Activated CD4-positive, alpha-beta T cell treated with anti-CD3 and anti-CD28 coated beads, Interleukin-2, Interleukin-6, amounts not matched to agents 100 ng/mL and 50 ng/mL, durations not matched to agents 16 hours and 8 hours (primary cell): ENCODE measurements at regions not wholly inside any gene's neighbourhood (a gene's known extent, or its start where the extent isn't known, plus 50 kb on each side); places are given as distances from the start of the nearest gene placed in this dataset.
"Not testable (repeated sequence)": the region's sequence is repeated elsewhere in the genome, so short reads cannot be mapped to it uniquely, and the experiment has no call there.

Source experiments
- DNase-seq: peaks from one replicate; pipeline ENCODE4 v3.0.0-alpha.2; 2020

GRCh38 chr21:15204970-15205286, 140.1 kb upstream of the NRIP1 start:
- DNase-seq, result no peak

DNA sequence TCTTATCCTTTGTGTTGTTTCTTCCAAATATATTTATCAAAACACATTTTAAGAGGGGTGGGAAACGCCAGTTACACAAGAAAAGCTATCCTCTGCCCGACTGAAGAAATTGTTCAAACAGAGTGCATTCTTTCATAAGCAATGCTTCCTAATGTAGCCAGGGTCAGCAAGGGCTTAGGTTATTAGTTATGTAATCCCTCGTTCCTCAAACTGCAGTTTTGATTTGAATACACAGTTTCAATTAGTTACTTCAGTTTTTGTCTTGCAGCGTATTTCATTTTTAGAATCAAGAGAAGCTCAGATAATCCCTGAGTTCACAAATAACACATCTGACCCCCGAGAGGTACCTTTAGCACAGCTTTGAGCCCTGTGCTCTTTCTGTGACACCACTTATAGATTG, 141.7 kb upstream of the NRIP1 start:
- no peak for DNase-seq

DNA sequence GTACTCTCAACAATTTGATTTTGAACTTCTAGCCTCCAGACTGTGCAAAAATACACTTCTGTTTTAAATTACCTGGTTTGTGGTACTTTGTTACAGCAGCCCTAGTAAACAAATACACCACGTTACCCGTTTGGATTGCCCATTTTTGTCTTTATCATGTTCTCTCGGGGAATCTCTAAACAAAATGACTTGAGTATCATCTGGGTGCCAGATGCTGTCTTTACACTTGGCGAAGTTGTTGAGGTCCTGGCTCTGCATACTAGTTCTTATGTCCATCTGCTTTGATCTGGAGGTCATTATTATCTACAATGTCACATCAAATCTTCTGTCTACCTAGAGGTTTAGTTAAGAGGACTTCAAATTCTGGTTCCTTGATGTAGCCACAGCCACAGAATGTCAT, 142.4 kb upstream of the NRIP1 start:
- no peak for DNase-seq

DNA sequence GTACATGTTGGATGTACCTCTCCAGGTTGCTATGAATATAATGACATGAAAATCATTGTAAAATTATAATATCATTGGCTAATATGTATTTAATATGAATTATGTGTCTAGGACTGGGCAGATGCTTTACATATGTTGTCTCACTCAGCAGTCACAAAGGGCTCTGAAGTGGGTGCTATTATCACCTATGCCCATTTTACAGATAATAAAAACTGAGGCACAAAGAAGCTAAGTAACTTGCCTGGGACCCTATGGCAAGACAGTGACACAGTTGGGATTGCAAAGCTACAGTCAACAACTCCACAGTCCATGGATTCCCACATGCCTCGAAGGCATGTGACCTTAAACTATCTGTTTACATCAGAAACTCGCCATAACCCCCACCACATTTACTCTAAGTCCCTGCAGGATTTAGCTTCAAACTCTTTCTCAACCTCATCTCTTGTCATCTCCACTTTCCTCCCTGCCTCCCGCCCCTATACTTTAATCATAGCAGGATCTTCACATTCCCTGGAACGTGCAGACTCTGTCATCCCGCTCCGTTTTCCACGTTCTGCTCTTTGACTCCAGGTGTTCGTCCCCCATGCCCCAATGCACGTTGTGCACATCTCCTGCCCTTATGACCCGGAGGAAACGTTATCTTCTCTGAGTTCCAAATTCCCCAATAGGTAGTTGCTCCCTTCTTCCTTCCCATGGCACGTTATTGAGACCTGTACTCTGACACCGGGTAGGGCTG, 143.0 kb upstream of the NRIP1 start:
- no peak for DNase-seq

- no peak for DNase-seq
Measured at GRCh38 chr21:15208786-15209185, 144.0 kb upstream of the NRIP1 start.

- DNase-seq, result no peak
Measured at GRCh38 chr21:15209224-15209623, 144.4 kb upstream of the NRIP1 start.

DNA sequence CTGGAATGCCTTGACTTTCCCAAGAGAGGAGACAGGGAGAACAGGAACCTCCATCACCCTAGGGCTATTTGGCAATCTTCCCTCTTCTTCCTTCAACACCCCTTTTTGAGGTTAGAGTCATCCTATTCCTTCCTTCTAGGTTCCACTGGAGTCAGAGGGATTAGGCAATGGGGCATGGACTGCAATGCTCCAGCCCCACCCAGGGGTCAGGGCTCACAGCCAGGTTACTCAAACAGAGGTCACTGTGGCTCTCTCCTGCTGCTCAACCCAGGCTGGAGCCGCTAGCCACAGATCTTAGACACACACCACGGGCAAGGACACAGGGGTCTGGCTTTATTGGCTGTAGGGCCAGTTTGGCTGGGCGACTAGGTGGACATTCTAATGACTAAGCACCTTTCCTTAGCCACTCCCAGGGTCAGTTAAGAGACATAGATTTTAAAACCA, 145.5 kb upstream of the NRIP1 start:
- no peak for DNase-seq

DNA sequence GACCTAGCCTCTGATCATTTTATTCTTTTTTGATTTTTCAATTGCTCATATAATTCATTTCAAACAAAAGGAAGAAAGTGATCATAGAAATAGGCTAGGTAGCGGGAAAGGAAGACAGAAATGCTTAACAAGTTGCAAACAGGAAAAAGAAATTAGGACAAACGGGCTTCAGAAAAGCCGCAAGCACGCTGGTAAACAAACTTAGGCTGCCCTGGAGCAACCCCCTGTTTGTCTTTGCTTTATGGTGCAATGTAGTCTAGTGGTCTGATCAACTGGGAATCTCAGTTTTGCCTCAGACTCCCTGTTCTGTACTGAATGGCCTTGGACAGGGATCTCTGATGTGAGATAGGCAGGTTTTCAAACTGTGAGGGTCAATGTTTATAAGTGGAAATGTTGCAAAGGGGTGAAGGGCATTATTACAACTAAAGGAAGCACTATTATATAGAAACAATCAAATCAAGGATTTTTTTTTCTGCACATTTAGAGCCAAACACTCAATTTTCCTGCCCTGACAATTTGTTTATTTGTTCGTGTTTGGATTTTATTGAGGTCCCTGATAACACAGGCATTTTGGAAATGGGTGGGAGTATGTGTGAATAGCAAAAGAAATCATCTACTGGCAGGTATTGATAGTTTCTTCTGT, 146.8 kb upstream of the NRIP1 start:
- DNase-seq, result no peak

DNA sequence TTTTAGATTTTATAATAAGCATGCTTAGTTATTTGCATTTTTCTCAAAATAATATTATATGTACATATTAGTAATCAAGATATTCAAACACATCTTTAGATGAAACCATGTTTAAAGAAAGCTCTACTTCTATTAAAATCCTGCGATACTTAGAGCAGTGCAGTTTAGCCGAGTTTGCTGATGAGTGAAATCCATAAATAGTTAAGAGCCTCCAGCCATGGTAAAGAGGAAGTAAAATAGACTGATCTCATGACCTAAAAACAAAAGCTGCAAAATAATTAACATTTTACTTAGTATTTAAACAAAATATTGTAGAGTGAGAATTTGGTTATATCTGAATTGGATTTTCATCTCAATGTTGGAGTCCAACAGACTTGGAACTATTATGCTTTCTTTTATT, 147.4 kb upstream of the NRIP1 start:
- DNase-seq, result no peak

- not testable (repeated sequence) for DNase-seq
Measured at GRCh38 chr21:15218476-15218875, 153.7 kb upstream of the NRIP1 start.

DNA sequence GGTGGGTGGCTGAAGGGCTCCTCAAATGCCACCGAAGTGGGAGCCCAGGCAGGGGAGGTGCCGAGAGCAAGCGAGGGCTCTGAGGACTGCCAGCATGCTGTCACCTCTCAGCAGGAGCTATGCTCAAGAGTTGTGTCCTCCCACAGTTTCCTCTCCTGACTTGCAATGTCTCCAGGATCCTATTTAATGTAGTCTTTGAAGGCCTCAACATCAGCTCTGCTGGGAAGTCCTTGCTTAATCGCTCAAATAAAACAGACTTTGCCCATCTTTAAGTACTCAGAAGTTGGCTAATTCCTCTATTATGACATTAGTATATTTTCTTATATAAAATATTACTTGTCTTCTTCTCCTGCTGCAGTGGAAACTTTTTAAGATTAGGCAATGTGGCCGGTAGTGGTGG, 154.2 kb upstream of the NRIP1 start:
- DNase-seq, result no peak

DNA sequence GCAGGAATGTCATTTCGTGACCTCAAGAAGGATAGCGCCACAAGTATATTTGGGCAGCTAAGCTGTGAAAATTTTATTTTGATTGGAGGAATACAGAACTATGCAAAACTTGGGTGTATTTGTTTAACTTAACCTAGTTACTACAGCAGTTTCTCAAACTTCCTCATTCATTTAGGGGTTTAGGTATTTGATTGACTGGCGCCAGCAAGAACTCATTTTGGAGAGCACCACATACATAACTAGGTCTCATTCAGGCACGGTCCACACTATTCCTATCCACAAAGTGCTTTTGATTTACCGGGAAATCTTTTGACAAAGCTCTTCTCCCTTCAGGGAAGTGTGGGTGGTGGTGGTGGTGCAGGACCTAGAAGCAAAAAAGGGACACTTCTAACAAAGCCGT, 155.1 kb upstream of the NRIP1 start:
- no peak for DNase-seq

DNA sequence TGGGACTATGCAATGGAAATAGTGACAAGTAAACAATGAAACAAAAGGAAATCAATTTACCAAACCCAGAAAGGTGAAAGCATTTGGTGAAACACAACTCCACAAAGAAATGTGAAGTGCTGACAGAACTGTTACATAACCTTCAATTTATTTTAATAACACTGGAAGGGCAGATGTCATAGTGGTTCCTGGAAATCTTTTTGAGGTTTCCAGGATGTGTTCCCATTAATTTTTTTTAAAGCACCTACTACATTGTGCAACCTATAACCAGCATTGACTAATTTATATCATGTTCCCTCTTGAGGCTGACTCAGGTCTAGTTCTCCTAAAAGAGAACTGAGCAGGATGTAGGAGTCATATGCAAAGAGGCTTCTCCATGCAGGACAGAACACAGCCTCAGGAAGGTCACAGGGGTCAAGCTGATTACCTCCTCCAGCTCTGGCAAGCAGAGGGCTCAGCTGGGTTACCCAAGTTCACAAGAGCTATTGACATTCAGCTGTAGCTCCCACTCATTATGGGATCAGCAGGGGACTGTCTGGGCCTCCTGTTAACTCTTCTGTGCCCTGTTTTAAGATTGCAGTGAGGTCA, 157.1 kb upstream of the NRIP1 start:
- no peak for DNase-seq

- DNase-seq, result no peak
Measured at GRCh38 chr21:15222707-15223106, 157.9 kb upstream of the NRIP1 start.

- no peak for DNase-seq
Measured at GRCh38 chr21:15224346-15225086, 159.7 kb upstream of the NRIP1 start.

GRCh38 chr21:15227919-15228318, 163.1 kb upstream of the NRIP1 start:
- no peak for DNase-seq

DNA sequence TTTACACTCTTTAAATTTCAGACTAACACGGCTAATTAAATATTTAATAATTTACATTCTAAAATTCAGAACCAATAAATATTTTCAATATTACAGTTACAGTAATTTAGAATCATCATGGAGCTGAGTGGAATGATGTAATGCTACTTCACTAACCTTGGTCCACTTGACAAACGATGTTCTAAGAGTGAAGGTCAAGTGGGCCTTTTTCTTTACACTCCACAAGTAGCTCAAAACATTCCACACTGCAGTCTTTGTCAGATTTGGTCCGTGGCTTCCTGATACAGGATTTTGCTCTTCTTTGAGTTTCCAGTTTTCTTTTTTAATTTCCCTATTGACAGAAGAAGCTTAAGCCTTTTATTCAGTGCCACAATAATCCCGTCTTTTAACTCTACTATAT, 164.6 kb upstream of the NRIP1 start:
- DNase-seq, result no peak

DNA sequence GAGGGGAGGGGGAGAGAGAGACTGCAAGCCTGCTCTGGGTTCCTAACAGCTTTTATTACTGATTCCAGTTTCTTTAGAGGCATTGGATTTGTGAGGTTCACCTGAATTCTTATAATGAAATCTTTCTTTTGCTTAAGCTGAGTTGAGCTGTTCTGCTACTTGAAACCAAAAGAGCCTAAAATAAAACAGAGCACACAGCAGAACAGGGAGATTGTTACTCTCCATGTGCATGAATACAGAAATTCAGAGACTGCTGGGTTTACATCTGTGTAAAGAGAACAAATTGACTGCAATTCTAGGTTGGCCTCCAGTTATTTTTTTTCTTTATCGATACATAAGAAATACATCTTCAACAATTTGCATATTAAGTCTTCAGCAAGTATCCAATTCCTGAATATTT, 168.8 kb upstream of the NRIP1 start:
- DNase-seq, result no peak

GRCh38 chr21:15236111-15236510, 171.3 kb upstream of the NRIP1 start:
- DNase-seq, result no peak

DNA sequence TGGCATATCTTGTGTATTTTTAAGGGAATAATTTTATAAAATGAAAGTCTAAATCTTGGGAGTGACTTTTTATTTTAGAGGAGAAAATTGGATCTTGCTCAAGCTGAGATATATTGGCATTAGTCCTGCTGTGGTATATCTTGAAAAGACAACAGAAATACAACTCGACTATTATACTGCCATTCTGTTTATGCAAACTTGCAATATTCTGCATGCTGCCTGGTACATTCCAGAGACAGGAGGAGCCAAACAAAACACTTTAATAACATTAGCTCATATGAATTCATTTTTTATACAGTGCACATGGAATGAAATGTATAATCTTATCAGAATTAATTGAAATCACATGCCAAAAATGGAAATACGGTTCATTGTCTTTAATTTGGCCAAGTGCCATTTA, 176.0 kb upstream of the NRIP1 start:
- no peak for DNase-seq

- DNase-seq, result no peak
Measured at GRCh38 chr21:15241997-15242736, 177.4 kb upstream of the NRIP1 start.

- DNase-seq, result no peak
Measured at GRCh38 chr21:15242906-15243305, 178.1 kb upstream of the NRIP1 start.

DNA sequence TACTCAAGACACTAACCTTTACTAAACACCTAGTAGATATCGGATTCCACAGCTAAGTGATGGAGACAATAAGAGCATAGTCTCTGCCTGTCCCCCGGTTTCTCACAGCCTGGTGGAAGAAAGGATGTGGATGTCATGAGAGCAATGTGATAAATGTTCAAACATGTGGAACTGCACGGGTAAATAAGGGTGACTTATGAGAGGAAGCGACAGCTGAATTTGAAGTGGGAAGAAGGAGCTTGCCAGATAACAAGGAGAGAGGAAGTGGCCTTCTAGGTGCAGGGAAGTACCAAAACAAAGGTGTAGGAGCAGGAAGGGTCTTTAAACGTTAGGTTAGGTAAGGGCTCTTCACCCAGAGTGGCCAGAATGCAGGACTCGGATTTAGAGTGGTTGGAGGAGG, 178.6 kb upstream of the NRIP1 start:
- DNase-seq, result no peak
